NCI-H524 (cell line): ENCODE measurements at regions not wholly inside any gene's neighbourhood (a gene's known extent, or its start where the extent isn't known, plus 50 kb on each side); places are given as distances from the start of the nearest gene placed in this dataset.

Experiments
- DNase-seq, 2 experiments: peaks; one replicate each; lab custom pipeline; 2025; lab: John Stamatoyannopoulos, UW

DNA sequence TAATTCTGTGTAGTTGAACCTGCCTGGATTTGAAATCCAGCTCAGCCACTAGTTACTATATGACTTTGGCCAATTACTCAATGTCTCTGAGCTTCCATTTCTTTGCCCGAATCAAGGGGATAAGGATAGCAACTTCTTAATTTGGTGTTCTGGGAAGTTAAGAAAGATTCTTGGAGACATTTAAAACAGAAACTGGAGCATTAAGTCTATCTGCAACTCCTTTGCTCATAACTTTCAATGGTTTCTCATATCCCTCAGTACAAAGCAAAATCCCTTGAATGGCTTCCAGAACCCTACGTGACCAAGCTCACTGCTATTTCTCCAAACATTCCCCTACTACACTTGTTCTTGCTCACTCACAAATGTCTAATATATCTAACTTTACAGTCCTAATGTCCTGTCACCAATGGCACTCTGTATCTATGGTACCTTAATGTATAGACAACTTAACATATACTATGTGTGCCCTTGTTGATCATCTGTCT, 849.1 kb upstream of the SLIT2 start:
- DNase-seq = no peak

DNA sequence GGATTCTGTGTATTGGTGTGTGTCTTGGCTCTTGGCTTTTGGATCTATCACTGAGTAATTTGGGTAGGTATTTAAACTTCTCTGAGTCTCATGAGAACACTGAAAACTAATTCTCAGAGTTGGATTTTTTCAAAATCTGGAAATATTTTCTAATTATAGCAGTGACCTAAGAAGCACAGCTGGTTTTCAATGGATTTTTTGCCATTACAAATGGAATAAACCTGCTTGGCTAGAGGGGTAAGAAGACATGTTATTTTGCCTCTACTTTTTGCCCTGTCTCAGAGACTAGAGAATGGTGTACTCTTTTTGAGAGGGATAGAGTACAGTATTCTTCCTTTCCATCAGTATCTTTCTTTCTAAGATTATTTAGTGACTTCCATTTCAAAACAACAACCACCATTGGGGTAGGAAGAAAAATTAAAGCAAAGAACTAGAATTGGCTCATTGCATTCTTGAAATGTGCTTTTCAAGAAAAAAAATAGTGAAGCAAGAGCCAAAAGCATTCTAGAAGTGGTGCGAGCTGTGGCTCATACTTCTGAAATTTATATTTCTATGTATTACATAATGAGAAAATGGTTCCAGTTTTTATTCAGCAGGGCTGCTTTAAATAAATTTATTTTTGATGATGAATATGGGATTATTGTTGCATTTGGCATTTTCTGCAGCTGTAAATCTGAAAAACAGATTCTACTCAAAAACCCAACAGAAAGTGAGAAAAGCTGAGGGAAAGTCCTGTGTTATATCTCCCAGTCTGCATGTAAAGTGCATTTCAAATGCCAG, 850.2 kb upstream of the SLIT2 start:
- no peak for DNase-seq

DNA sequence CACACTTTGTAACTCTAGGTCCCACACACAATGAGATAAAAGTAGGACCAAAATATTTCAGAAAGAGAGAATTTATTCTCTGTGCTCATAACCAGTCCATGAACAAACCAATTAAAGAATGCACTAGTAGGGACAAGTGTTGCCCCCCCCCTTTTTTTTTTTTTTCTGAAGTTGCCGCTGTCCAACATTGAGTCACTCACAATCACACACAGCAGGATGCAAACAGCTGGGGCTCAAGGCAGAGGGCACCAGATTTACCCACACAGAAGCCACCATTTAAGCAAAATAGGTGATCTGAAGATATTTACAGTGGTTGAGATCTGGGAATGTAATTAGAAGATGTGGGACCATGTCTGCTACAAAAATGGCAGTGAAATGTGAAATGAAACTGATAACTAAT, 850.9 kb upstream of the SLIT2 start:
- DNase-seq = no peak

DNA sequence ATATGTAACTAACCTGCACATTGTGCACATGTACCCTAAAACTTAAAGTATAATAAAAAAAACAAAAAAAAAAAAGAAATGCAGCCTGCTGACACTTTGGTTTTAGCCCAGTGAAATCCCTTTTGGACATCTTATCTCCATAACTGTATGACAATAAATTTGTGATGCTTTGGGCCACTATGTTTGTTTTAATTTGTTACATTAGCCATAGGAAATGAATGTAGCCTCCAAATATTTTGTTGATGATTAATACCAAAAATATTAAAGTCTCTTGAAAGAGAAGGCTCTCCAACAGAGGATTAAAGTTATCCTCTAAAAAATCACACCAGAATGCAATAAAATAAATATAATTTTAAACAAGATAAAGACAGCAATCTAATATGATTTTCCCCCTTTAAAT, 852.7 kb upstream of the SLIT2 start:
- no peak for DNase-seq

DNA sequence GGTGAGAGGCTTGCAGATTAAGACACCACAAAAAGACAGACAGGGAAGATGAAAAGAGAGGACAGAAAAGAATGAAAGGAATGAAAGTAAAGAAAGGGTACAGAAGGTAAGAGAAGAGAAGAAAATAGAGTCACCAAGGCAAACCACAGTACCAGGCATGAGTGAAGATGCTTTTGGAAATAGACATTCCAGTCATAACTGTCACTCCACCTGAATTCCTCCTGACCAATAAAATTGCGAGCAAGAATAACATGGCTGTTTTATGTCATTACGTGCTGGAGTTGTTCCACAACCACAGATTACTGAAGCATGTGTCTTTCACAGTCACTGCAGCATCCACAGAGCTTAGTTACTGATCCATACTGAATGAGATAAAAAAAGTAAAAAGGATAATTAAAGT, 864.9 kb upstream of the SLIT2 start:
- DNase-seq = no peak

DNA sequence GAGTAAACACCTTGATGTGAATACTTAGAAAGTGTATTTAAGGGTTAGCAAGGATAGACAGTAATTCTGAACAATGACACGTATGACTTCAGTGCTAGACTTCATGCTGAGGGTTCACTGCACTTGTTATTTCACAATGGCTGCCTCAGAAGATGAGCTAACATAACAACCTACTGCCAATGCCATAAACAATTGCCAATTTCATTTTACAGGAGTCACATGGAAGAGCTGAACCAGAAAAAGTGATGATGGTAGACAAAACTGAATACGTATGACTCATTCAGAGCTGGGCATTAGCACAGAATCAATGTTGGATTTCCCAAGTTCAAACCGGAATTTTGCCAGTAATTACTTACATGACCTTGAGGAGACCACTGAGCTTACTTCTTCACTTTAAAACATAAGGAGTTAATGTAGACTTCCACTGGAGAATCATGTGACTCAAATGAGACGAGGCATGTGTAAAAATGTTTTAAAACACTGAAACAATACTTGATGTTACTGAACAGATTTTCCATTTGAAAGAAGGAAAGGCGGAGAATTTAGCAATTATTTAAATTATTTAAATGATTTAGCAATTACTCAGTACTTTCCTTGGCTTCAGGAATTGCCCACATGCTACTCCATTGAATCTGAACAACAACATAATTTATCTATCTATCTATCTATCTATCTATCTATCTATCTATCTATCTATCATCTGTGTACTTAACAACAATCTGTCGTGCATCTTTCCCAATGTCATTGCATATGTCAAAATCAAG, 868.5 kb upstream of the SLIT2 start:
- no peak for DNase-seq

DNA sequence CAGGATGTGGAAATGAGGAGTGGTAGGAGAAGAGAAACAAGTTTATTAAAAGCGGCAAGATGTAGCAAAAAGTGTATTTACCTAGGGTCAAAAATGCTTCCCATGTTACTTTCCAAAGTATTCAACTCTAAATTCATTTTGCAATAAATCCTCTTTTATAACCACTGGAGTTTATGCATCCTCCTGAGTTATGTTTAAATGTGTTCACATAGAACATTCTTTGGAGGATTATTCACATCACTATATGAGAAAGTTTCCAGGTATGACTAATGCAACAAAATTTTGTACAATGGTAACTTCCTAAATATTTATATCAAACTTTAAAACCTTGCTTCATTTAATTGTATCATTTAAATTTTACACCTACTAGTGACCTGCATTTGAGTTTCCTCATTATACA, 870.6 kb upstream of the SLIT2 start:
- no peak for DNase-seq

DNA sequence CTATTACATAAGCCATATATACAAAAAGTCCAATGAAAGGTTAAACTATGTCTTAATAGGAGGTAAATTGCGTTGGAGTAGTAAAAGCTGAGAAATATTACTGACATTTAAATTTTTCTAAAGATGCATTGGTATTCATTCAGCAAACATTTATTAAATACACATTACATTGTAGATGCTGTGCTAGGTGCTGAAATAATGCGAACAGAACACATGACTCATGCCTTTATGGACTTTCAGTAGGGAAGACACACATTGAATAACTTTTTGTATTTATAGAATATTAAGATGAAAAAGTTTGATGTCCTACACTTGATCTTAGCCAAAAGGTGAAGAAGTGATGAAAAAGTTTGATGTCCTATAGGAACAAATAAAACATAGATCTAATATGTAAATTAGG, 871.1 kb upstream of the SLIT2 start:
- no peak for DNase-seq

DNA sequence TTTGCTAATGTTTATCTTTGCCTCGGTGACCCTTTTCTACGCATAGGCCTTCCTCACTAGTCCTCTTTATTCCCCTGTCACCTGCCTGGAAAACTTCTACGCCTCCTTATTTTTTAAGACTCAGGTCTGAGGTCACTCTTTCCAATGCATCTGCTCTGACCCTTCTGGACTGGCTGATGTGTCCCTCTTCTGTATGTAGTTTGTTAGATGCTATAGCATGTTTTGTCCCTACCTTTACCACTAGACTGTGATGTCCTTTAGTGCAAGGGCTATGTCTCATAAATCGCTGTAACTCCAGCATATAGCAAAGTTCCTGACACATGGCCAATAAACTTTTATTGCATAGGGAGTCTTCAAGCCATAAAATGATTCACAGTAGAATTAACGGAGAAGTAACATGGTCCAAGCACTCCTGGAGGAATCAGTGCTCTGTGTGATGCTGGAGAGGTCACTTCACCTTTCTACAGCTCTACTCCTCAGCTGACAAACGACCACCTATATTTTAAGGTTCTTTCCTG, 872.5 kb upstream of the SLIT2 start:
- DNase-seq = no peak

DNA sequence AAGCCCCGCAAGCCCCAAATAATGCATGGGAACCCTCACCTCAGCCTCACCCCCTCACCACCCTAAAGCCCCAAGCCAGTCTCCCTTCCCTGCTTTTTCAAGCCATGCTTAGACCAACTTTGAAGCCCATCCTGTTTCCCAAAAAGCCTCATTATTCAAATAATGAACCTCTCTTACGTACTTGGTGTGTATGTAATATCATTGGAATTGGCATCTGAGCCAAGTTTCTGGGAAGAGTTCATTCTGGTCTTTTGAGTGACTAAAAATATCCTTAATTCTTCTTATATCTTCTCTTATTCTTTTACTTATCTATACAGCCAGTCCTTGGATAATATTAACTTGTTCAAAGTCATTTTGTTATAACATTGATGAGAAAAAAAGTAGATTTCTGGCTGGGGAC, 875.8 kb upstream of the SLIT2 start:
- DNase-seq = no peak

DNA sequence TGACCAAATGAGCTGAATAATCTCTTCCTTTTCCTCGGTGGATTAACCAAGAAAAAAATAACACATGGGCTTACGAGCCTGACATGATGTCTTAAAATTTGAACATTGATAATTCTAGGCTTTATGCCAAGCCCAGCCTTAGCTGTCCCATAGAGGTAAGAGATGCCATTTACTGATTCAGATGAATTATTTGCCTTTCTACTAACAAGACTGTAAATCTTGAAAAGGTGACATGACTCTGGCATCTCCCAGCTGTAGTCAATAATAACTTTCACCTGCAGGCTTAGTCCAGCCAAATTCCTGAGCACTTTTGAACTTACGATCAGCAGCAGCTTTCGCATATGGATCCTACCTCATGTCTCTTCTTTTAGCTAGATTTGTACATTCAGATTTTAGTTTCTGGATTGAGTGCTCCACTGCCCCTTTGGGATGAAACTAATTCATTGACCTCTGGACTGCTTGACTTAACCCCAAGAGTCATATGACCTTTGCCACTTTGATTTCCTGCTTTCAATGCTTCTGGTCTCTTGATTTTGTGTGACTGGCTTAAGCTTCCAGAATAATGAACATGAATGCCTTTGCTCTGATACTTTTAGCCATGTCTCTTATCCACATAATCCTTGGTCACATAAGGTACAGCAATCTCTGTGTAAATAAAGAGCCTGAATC, 876.4 kb upstream of the SLIT2 start:
- DNase-seq = peak in 1 of 2 experiments; percentile 53

DNA sequence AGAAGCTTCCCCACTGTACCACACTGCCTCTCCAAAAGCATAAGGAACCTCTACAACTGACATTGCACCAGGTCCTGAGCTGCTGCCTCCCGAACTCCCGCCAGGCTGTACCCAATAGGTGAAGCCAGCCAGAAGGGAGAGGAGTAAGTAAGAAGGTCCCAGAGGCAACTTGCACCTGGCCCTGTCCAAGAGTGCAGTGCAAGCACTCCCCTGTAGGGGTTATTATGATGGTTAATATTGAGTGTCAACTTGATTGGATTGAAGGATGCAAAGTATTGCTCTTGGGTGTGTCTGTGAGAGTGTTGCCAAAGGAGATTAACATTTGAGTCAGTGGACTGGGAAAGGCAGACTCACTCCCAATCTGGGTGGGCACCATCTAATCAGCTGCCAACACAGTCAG, 879.3 kb upstream of the SLIT2 start:
- DNase-seq = no peak

DNA sequence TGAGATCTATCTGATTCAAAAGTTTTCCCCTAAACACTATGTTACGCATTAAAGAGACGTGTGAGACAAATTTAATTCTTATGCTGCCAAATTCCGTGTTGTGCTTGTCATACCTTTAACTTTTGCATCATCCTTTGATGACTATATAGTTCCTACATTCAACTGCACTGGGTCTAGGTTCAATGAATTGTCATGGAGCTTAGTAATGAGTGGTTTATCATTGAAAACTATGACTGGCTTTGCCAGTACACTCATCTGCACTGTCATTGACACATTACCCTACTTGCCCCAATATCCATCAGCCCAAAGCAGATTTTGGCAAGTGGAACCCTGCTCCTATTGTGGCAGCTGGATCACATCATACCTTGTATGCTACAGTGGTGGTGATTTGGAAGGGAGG, 882.9 kb upstream of the SLIT2 start:
- DNase-seq = no peak

DNA sequence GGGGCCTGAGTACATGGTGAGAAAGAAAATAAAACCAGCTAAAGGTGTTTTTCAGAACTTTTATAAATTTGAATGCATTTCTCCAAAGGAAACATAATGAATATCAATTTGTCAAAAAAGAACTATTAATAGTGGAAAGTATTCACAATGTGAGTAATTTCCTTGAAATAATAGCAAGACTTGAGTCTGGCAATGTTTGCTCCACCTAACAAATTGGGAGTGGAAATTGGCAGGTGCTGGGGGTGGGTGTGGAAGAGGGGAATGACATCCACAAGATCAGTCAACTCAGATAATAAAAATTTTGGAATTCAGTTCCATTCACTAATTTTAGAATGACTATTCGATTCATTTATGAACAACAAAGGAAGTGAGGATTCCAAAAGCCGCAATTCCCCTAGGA, 884.8 kb upstream of the SLIT2 start:
- no peak for DNase-seq

DNA sequence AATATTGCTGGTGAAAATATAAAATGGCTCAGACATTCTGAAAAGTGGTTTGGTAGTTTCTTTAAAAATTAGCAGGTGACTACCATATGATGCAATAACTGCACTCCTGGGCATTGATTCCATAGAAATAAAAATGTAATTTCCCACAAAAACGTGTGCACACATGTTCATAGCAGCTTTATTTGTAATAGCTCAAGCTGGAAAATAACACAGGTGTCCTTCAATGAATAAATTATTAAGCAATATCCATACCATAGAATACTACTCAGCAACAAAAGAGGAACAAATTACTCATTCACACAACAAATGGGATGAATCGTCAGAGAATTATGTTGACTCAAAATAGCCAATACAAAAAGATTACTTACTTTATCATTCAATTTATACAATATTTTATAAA, 893.7 kb upstream of the SLIT2 start:
- DNase-seq = no peak

DNA sequence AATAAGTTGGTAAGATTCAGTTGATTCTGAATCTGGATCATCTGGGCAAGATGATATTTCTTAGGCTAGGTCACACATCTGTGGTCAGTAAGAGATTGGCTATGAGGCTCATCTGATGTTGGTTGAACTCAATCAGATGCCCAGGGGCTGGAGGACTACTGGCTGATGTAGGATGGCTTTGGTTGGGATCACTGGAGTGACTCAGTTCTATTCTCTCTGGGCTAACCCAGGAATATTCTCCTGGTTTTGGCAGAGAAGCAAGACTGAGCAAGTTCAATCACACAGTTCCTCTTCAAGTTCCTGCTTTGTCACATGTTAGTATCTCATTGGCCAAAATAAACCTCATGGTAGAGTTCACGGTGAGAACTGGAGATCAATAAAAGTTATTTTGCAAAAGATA, 902.3 kb upstream of the SLIT2 start:
- no peak for DNase-seq

DNA sequence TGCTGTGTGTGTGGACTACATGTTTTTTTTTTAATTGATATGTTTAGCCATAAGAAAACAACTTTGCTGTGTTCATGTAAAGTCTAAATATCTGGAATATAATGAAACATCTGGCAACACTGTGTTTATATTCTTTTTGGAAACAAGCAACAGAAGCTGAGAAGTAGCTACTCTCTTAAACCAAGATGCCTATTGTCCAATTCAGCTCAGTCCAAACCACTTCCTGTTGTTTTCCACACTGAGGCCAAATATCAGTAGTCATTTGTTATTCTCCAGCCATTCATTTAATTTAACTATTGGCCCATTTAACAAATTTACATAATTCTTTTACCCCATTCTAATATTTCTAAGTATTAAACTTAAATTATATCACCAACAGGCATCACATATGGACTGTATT, 903.0 kb upstream of the SLIT2 start:
- DNase-seq = no peak

DNA sequence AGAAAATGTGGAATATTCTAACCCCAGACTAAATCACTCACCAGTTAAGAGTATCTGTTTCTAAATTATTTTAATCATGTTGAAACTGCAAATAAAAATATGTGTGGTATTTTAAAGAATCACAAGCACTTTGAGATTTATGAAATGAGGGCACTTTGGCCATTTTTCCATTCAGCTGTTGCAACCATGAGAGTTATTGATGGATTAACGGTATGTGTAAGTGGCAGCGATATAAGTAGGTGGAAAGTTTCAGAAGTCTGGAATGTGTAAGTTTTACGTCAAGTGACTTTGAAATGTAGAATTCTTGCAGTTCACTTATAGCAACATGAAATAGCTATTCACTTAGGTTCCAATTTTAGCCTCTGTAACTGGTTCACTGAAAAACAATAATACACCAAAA, 905.1 kb upstream of the SLIT2 start:
- no peak for DNase-seq

DNA sequence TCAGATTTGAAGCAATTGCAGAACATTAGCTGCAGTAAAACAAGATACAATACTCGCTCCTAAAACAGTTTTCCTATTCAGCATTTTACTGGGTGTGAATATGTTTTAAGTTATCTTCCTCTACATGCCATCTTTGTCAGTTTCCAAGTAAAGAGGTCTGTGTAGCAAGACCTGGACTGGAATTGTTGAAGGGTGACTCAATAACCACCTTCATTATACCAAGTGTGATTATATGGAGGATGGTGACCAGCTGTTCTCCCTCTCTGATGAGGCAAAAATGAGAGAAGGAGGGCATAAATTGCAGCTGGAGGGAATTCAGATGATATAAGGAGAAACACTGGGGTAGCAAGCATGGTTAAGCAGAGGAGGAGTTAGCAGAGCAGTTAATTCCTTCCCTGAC, 922.1 kb upstream of the SLIT2 start:
- DNase-seq = peak in 1 of 2 experiments; percentile 31

DNA sequence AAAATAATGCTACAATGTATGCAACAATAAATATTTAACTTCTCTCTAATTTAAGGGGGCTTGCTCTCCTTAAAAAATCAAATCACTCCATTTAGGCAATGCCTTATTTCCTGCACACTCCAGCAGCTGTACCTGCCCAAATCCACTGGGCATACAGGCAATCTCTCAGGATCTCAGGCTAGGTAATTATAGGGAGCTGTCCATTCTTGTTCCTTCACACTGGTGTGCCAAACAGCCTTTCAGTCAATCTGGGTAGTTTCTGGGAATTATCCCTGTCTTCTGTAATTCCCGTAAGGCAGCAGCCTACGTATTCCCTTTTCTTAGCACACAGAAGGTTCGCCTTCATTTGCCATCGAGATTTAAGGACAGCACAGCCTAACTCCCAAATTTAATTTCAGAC, 922.6 kb upstream of the SLIT2 start:
- peak in 1 of 2 experiments; percentile 30 for DNase-seq

DNA sequence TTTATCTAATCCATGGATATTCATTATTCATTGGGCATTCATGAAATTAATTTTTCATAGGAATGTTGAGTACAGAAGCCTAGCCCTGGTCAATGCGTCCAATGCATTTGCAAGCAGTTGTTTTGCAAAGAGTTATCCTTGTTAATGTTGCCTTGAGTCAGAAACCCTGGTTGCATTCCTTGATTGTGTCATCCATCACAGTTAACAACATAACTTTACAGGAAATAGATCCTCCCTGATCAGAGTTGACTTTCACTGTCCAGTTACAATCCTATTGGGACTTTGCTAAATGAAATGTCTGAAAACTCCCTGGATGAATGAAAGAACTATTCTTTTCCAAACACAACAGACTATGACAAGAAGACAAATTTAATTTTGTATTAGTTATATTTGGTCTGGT, 924.3 kb upstream of the SLIT2 start:
- DNase-seq = no peak

DNA sequence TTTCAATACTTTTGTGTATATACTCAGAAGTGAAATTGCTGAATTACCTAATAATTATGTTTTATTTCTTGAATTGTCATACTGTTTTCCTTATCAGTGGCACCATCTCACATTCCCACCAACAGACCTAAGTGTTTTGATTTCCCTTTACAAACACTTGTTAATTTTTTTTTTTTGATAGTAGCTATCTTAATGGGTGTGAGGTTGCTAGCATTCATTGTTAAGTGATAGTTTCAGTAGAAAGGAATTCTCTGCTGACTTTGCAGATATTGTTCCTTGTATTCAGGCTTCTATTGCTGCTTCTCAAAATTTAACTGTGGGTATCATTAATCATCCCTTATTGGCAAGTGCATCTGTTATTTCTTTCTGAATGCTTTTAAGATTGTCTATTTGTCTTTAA, 927.5 kb upstream of the SLIT2 start:
- no peak for DNase-seq

DNA sequence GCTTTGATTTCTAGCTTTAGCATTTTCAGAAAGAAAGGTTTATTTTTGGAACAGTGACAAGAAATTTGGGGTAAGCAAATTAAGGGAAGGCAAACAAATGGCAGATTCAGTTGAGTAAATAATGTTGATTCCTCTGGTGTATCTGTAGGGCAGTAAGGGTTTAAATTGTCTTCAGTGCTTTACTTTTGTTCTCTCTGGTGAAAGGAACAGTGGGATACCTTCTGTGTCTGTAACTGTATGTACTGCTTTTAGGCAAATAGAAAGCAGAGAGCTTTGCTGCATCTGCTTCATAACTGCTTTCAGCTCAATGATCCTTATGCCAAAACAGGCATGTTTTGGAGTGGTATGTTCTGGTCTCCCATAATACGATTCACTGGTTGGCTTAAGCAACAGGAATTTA, 932.1 kb upstream of the SLIT2 start:
- DNase-seq = no peak
